ENCODE measurements at regions not wholly inside any gene's neighbourhood (a gene's known extent, or its start where the extent isn't known, plus 50 kb on each side); places are given as distances from the start of the nearest gene placed in this dataset.

DNA sequence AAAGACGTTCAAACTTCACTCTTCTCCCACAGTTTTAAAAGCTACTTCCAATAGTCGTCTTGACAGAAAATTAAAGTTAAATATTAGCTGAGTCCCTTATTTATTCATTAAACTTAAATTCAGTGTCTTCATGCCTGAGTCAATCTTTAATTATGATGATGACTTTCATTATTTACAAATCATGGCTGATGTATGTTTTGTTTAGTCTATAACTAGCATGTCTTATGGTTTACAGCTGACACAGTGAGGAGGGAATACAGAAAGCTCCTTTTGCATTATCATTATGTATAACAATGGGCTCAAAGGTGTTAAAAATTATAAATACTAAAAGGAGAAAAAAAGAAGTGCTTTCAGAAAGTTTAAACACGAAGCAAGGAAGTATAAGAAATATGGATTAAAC, 1333.1 kb downstream of the CDH8 start:
- TF ChIP-seq POLR2A (IDR thresholded peaks at IDR 0.05) = no peak
- TF ChIP-seq, protein P1, sequence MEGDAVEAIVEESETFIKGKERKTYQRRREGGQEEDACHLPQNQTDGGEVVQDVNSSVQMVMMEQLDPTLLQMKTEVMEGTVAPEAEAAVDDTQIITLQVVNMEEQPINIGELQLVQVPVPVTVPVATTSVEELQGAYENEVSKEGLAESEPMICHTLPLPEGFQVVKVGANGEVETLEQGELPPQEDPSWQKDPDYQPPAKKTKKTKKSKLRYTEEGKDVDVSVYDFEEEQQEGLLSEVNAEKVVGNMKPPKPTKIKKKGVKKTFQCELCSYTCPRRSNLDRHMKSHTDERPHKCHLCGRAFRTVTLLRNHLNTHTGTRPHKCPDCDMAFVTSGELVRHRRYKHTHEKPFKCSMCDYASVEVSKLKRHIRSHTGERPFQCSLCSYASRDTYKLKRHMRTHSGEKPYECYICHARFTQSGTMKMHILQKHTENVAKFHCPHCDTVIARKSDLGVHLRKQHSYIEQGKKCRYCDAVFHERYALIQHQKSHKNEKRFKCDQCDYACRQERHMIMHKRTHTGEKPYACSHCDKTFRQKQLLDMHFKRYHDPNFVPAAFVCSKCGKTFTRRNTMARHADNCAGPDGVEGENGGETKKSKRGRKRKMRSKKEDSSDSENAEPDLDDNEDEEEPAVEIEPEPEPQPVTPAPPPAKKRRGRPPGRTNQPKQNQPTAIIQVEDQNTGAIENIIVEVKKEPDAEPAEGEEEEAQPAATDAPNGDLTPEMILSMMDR (IDR thresholded peaks at IDR 0.05) = no peak
